HG03280 (cell line): ENCODE measurements at regions not wholly inside any gene's neighbourhood (a gene's known extent, or its start where the extent isn't known, plus 50 kb on each side); places are given as distances from the start of the nearest gene placed in this dataset.

ENCODE experiments used
- ATAC-seq: cut with Tn5 transposase; IDR thresholded peaks from one replicate; pipeline ENCODE4 v1.9.1; 2021; ENCODE audit warnings: mild to moderate bottlenecking, moderate library complexity; ENCODE audit not compliant: unreplicated experiment

DNA sequence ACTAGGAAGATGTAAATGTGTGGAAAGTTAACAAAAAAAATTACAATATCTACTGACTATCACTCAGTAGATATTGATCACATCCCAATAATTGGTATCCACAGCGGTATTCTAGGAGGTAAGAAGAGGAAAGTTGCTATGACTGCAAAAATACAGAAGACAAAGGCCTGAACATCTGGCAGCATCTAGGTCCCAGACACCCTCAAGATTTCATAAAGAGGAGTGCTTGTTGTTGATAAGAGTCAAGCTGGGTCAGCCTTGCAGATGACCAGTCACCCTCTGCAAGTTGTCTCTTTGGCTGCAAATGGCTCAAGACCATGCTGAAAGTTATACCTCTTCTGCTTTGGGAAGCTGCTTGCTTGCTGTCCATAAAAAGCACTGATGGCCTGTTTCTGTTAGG, 179.8 kb upstream of the FOXN2 start:
- ATAC-seq, result no peak

GRCh38 chr2:48135797-48136196, 178.7 kb upstream of the FOXN2 start:
- ATAC-seq, result no peak

GRCh38 chr2:48137829-48138228, 176.7 kb upstream of the FOXN2 start:
- ATAC-seq, result no peak

DNA sequence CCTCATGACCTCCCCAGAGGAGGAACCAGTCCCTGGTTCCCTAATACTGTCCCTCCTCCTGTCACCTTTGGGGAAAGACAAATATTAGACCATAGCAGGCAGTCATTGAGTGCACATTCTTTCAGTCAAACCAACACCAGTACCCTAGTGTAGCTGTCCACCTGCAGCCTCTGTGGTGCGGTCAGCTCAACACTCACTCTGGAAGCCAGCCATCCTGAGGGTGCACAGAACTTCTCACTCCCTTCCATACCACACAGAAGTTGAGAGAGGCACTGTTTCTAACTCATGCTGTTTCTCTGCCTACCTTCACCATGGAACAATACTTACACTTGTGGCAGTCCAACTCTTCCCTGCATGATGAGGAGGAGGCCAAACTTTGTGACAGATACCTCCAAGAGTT, 175.6 kb upstream of the FOXN2 start:
- ATAC-seq, result no peak

DNA sequence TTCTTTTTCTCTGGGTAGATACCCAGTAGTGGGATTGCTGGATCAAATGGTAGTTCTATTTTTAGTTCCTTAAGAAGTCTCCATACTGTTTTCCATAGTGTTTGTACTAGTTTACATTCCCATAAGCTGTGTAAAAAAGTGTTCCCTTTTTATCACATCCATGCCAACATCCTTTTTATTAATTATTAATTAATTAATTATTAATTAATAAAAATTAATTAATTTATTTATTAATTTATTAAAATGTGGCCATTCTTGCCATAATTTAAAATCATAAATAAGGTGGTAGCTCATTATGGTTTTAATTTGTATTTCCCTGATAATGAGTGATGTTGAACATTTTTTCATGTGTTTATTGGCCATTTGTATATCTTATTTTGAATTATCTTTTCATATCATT, 173.9 kb upstream of the FOXN2 start:
- ATAC-seq, result no peak

DNA sequence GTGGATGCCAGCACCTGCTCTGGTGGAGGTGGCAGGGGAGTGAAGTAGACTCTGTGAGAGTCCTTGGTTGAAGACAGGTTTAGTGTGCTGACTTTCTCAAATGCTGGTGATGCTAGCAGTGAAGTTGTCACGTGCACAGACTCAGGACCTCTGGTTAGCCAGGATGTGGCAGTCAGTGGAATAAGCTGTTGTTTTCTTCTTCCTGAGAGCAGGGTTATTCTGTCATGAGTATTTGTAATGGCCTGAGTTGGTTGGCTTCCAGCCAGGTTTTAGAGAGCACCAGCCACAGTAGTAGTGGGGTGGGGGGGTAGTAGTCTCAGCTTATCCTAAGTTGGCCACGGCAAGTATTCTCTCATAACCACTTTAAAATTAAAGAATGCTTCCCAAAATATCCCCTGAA, 169.7 kb upstream of the FOXN2 start:
- ATAC-seq, result no peak

DNA sequence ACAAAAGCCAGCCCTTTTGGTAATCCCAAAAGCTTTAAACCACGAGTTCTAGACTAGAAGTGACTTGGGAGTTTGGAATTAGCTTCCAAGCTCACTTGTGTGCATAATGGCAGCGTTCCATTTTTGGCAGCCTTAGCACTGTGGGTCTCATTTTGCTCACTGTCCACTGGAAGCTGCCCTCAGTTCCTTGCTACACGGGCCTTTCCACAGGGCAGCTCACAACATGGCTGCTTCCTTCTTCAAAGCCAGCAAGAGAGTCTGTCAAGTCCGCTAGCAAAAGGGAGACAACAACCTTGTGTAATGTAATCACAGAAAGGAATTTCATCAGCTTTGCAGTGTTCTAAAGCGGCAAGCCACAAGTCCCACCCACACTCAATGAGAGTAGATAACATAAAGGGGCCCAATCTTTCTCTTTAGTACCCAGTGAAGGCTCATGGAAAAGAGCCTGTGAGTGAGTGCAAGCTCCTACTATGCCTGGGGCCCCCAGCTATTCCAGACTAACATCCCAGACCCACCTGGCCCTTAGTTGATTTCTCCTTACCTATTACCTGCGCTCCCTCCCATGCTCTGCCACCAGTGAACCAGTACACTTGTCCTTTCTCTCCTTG, 168.5 kb upstream of the FOXN2 start:
- no peak for ATAC-seq

- no peak for ATAC-seq
These were observed 167.9 kb upstream of the FOXN2 start for GRCh38 chr2:48146552-48146951.

GRCh38 chr2:48147719-48148118, 166.8 kb upstream of the FOXN2 start:
- ATAC-seq, result no peak

GRCh38 chr2:48148841-48149430, 165.5 kb upstream of the FOXN2 start:
- ATAC-seq, result no peak

- no peak for ATAC-seq
These were observed 157.3 kb upstream of the FOXN2 start for GRCh38 chr2:48157150-48157549.

DNA sequence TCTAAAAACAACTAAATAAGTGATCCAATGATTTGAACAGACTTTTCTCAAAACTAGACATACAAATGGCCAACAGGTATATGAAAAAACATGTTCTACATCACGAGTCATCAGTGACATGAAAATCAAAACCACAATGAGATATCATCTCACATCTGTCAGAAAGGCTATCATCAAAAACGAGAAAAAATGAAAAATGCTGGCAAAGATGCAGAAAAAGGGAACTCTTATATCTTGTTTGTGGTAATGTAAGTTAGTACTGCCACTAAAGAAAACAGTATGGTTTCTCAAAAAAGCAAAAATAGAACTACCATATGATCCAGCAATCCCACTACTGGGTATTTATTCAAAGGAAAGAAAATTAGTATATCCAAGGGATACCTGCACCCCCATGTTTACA, 152.9 kb upstream of the FOXN2 start:
- ATAC-seq, result no peak

- no peak for ATAC-seq
These were observed 151.7 kb upstream of the FOXN2 start for GRCh38 chr2:48162742-48163141.

GRCh38 chr2:48165070-48165753, 149.3 kb upstream of the FOXN2 start:
- ATAC-seq, result no peak

DNA sequence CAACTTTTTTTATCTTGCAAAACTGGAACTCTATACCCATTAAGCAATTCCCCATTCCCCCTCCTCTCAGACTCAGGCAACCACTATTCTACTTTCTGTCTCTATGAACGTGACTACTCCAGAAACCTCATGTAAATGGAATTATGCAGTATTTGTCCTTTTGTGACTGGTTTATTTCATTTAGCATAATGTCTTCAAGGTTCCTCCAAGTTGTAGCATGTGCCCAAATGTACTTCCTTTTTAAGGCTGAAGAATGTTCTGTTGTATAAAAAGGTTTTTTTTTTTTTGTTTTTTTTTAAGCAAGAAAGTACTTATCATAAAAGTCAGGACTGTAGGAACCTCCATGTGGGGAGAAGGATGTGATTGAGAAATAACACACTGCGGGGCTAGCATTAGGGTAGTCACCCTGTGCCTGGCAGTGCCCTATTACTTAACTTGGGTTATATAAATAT, 145.3 kb upstream of the FOXN2 start:
- no peak for ATAC-seq

DNA sequence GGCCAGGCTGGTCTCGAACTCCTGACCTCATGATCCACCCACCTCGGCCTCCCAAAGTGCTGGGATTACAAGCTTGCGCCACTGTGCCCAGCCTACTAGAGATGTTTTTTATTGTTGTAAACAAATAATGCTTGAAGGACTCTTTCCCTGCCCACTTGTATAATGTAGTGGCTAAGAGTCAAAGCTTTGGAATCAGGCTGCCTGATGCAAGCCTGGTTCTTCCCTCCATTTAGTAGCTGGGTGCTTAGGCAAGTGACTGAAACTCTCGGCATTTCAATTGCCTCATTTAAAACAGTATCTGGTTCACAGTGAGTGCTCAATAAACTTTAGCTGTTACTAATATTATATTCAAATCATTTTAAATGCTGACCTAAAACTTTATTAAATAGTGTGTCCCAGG, 144.2 kb upstream of the FOXN2 start:
- no peak for ATAC-seq

DNA sequence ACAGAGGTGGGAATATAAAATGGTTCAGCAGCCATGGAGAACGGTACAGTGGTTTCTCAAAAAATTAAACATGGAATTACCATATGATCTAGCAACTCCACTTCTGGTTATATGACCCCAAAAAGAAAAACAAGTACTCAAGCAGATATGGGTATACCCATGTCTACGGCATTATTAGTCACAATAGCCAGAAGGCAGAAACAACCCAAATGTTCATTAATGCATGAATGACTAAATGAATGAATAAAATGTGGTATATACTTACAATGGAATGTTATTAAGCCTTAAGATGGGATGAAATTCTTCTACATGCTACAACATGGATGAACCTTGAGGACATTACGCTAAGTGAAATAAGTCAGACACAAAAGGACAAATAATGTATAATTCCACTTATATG, 141.3 kb upstream of the FOXN2 start:
- ATAC-seq, result no peak

DNA sequence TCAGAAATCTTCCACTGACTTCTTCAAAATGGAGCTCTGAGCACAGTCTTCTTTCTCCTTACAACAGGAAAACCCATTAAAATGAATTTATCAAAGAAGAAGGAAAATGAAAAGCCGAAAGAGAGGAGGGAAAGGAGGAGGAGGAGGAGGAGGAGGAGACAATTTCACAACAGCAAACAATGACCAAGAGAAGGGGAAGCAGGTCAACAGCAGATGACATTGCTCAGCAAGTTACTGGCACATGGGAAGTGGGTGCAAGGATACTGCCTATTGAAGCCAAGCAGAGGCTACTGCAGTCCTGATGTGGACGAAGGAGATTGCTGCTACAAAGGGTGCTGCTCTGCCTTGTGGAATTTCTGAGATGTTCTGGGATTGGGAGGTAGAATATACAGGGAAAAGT, 140.0 kb upstream of the FOXN2 start:
- no peak for ATAC-seq

DNA sequence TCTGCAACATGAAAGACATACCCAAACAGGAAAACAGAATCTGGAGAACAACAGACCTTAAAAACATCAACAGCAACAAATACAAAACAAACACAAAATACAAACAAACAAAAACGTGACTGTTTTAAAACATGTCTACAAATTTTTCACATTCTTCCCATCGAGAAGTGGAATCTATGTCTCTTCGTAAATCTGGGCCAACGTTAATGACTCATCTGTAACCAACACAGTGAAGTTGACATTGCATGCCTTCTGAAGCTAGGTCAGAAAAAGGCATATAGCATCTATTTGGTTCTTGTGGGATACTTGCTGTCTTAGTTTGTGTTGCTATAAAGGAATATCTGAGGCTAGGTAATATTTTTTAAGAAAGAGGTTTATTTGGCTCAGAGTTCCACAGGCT, 139.2 kb upstream of the FOXN2 start:
- ATAC-seq, result no peak

DNA sequence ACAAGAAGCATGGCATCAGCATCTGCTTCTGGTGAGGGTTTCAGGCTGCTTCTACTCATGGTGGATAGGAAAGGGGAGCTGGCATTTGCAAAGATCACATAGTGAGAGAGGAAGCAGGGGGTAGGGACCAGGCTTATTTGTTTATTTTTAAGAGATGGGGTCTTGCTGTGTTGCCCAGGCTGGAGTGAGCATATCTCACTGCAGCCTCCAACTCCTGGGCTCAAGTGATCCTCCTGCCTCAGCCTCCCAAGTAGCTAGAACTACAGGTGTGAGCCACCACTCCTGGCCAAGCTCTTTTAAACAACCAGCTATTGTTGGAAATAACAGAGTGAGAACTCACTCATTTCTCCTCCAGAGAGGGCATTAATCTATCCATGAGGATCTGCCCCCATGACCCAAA, 138.8 kb upstream of the FOXN2 start:
- no peak for ATAC-seq

GRCh38 chr2:48176876-48177275, 137.6 kb upstream of the FOXN2 start:
- no peak for ATAC-seq

DNA sequence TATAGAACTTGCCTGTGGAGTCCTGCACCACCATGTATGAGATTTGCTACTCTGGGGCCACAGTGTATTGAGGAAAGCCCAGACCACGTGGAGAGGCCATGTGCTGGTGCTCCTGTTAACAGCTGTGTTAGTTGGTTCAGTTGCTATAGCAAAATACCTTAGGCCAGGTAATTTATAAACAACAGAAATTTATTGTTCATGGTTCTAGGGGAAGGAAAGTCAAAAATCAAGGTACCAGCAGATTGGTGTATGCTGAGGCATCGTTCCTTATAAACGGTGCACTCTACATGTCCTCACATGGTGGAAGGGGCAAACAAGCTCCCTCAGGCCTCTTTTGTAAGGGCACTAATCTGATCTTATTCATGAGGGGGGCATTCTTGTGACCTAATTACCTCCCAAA, 135.9 kb upstream of the FOXN2 start:
- ATAC-seq, result no peak

DNA sequence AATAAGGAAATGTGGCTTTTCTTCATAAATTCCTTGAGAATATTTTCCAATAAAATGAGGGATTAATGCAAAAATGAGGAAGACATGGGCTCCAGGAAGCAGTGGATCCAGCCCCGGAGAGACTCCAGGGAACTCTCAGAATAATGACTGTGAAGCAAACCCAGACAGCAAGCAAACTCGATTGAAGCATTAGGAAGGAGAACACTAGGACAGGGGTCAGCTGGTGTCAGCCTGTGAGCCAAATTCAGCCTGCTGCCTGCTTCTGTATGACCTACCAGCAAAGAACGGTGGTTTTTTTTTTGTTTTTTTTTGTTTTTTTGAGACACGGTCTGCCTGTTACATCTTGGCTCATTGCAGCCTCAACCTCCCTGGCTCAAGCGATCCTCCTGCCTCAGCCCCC, 133.9 kb upstream of the FOXN2 start:
- ATAC-seq, result no peak
